GM19468 (cell line): ENCODE measurements at regions not wholly inside any gene's neighbourhood (a gene's known extent, or its start where the extent isn't known, plus 50 kb on each side); places are given as distances from the start of the nearest gene placed in this dataset.
"Not testable (repeated sequence)": the region's sequence is repeated elsewhere in the genome, so short reads cannot be mapped to it uniquely, and the experiment has no call there.

ENCODE experiments used
- ATAC-seq: cut with Tn5 transposase; IDR thresholded peaks from one replicate; pipeline ENCODE4 v1.9.1; 2021; ENCODE audit warnings: mild to moderate bottlenecking, moderate library complexity, moderate number of reproducible peaks; ENCODE audit not compliant: unreplicated experiment; ENCODE audit errors: extremely low read depth

- no peak for ATAC-seq
Measured at GRCh38 chr13:88752041-88752440, 1080.9 kb downstream of the SLITRK5 start.

DNA sequence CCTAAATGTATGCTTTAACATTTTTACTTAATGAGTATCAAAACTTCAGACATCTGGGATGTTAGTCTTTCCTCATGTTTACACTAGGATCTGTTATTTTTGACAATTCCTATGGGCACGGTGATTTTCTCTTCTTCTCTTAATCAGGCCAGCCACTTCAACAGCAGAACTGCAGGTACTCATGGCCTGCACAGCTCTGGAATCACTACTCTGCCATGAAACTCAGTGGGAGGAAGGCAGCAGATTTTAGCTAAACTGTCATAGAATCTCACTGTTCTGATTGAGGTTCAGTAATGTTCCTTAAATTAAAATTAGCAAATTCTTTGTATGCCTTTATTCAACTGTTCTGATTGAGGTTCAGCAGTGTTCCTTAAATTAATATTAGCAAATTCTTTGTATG lies 1083.0 kb downstream of the SLITRK5 start:
- ATAC-seq, result no peak

GRCh38 chr13:88761145-88761544 lies 1090.0 kb downstream of the SLITRK5 start:
- ATAC-seq, result no peak

DNA sequence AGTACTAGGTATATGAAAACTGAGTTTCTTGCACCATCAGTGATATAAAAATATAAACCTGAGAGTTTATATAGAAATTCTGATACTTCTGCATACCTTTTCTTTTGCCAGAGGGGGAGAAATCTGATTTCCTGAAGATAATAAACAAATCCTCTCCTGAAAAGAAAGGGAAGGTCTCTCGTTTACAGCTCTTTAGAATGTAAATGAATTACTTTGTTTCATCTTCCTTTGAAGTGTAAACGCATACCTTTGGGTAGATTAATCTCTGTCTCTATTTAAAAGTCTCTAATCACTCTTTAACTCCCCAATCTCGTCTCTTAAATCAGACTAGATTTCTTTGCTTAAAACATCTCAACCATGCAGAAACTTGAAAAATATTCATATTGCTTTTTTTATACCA lies 1092.9 kb downstream of the SLITRK5 start:
- no peak for ATAC-seq

GRCh38 chr13:88800505-88800904 lies 1129.3 kb downstream of the SLITRK5 start:
- no peak for ATAC-seq

- ATAC-seq, result no peak
Measured at GRCh38 chr13:88801361-88801760, 1130.2 kb downstream of the SLITRK5 start.

DNA sequence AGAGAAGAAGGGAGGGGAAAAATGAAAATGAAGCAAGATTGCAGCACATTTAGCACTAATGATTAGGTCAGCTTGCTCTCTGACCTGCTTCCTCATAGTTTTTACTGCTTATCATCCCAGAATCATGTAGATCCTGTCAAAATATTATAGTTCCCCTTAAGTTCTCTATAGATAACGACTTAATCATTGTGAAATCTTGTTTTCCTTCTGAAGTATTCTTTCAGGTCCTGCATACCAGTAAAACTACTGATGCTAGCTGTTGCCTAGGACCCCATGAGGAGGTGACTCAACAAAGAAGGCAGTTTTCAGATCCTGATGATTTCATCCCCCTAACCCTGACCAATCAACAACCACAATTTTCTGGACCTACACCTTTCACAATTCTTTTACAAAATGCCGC lies 1131.7 kb downstream of the SLITRK5 start:
- ATAC-seq, result no peak

GRCh38 chr13:88806438-88806837 lies 1135.3 kb downstream of the SLITRK5 start:
- ATAC-seq, result no peak

- no peak for ATAC-seq
Measured at GRCh38 chr13:88817560-88817959, 1146.4 kb downstream of the SLITRK5 start.

DNA sequence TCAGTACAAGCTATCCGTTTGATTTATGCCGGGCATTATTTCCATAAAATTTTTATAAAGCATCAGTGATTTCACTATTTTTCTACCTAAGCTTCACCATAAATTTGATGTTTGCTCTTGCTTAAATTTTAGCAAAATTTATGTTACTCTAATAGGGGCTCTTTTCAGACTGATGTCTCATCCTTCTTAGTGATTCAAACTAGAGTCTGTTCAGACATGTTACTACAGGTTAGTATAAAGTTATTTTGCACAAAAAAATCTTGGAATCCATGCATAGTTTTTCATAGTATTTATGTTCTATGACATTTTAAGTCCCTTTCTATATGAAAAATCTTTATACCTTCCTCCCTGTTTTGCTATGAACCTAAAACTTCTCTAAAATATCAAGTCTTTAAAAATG lies 1151.9 kb downstream of the SLITRK5 start:
- no peak for ATAC-seq

- ATAC-seq, result no peak
Measured at GRCh38 chr13:88824218-88824617, 1153.0 kb downstream of the SLITRK5 start.

DNA sequence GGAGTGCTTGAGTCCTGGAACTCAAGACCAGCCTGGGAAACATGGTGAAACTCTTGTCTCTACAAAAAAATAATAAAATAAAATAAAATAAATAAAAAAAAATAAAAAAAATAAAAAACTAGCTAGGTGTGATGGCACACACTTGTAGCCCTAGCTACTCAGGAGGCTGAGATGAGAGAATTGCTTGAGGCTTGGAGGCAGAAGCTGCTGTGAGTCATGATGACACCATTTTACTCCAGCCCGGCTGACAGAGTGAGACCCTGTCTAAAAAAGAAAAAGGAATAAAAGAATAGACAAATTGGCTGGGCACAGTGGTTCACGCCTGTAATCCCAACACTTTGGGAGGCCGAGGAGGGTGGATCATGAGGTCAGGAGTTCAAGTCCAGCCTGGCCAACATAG lies 1168.9 kb downstream of the SLITRK5 start:
- ATAC-seq, result no peak

DNA sequence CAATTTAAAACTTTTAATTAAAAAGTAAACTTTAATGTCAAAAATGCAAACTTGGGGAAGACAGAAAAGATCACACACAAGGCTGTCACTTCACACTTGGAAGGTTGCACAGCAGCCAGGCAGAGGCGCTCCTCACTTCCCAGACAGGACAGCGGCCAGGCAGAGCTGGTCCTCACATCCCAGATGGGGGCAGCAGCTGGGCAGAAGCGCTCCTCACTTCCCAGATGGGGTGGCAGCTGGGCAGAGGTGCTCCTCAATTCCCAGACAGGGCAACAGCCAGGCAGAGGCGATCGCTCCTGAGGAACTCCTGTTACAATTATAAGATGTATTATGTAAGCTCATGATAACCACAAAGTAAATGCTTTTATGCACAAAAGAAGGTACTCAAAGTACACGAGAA lies 1181.1 kb downstream of the SLITRK5 start:
- ATAC-seq, result not testable (repeated sequence)

DNA sequence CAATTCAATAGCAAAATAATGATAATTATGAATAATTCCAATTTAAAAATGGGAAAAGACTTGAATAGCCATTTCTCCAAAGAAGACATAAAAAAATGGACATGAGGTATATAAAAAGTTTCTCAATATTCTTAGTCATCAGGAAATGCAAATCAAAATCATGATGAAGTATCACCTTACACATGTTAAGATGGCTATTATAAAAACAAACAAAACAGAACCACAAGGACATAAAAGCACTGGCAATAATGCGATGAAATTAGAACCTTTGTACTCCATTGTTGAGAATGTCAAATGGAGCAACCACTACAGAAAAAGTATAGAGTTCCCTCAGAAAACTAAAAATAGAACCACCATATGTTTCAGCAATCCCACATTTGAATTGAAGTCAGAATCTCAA lies 1186.1 kb downstream of the SLITRK5 start:
- ATAC-seq, result no peak

DNA sequence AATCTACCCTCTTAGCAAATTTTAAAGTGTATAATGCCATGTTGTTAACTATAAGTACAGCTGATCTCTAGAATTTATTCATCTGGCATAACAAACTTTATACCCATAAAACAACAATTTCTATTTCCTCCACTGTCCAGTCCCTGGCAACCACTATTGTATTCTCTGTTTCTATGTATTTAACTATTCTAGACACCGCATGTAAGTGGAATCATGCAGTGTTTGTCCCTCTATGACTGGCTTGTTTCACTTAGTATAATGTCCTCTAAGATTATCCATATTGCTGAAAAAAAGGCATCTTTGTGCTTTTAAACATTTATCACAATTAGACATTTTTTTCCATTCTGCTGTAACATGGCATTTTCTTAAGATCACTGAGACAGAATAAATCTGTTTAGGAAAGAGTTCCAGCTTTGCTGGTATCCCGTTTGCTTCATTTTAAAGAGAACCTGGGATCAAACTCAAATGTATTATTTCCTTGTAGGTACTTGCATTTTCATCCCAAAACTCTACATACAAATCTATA lies 1191.0 kb downstream of the SLITRK5 start:
- no peak for ATAC-seq

GRCh38 chr13:88863116-88863515 lies 1191.9 kb downstream of the SLITRK5 start:
- no peak for ATAC-seq

DNA sequence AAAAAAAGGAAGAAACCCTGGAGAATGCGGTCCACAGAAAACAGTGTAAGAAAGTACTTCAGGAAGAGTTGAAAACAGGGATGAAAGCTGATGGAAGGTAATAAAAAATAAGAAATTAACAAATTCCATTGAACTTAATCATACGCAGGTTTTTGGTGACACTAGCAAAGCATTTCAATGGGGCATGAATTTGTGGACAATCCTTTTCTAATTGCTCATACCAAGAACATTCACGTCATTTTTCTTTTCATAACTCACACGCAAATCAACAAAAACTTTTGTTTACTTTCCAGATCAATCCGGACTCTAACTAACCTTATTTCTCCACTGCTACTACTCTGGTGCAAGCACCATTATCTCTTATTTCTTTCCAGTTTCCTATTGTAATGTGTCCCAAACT lies 1195.0 kb downstream of the SLITRK5 start:
- ATAC-seq, result no peak

GRCh38 chr13:88883741-88884140 lies 1212.6 kb downstream of the SLITRK5 start:
- no peak for ATAC-seq

DNA sequence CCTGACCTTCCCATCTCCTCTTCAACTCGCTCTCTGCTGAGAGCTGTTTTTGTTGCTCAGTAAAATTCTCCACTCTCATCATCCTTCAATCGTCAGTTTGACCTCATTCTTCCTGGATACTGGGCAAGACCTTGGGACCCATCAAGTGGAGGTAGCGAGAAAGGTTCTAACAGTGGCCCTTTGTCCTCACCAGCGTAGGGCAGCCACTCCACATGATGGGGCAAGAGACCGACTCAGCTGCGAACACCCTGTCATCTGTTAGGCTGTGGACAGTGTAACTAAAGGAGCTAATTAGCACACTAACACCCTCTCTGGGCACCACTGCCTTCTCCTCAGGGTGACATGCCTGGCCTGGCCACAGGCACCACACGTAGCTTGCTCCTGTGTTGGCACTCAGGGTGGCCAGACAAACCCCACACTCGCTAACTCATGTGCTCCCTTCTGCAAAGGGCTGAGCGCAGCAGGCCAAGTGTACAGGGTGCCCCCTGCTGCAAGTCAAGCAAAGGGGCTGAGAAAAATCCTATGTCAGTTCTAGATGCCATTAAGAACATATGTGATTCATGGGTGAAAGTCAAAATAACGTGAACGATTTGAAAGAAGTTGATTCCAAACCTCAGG lies 1216.0 kb downstream of the SLITRK5 start:
- ATAC-seq, result no peak

GRCh38 chr13:88895261-88895941 lies 1224.2 kb downstream of the SLITRK5 start:
- ATAC-seq, result no peak

- ATAC-seq, result no peak
Measured at GRCh38 chr13:88896466-88896865, 1225.3 kb downstream of the SLITRK5 start.

- no peak for ATAC-seq
Measured at GRCh38 chr13:88908961-88909441, 1237.8 kb downstream of the SLITRK5 start.
